Heart left ventricle (tissue), 16 donors: ENCODE measurements at regions not wholly inside any gene's neighbourhood (a gene's known extent, or its start where the extent isn't known, plus 50 kb on each side); places are given as distances from the start of the nearest gene placed in this dataset.

Source experiments
- ATAC-seq, 4 donors: fragments of 200-7000 bp; cut with Tn5 transposase; one replicate each; pipeline ENCODE4 v1.9.1; 2020 to 2022; ENCODE audit warnings: moderate library complexity in 4 of 4, mild to moderate bottlenecking in 3 of 4, moderate number of reproducible peaks in 1 of 4
- DNase-seq, 5 donors: peaks; one replicate each; pipeline ENCODE4 v3.0.0-alpha.2; 2020
- H3K27ac ChIP-seq, 12 donors: fragments of 200-600 bp; sonication (generic) in 4 of 12; one replicate each; pipeline versions ENCODE4 v1.5.0 to v1.8.0; 2016 to 2022; ENCODE audit warnings: mild to moderate bottlenecking in 2 of 12
- H3K27me3 ChIP-seq, 9 donors: fragments of 200-600 bp; sonication (generic) in 2 of 9; one replicate each; pipeline versions ENCODE4 v1.5.1 to v1.8.0; 2016 to 2022; ENCODE audit warnings: mild to moderate bottlenecking in 3 of 9
- H3K36me3 ChIP-seq, 9 donors: fragments of 200-600 bp; sonication (generic) in 2 of 9; one replicate each; pipeline versions ENCODE4 v1.5.0 to v1.8.0; 2018 to 2022; ENCODE audit warnings: mild to moderate bottlenecking in 2 of 9
- H3K4me1 ChIP-seq, 12 donors: fragments of 200-600 bp; sonication (generic) in 4 of 12; one replicate each; pipeline versions ENCODE4 v1.5.0 to v1.8.0; 2016 to 2022; ENCODE audit warnings: mild to moderate bottlenecking in 3 of 12
- H3K4me3 ChIP-seq, 12 donors: fragments of 200-600 bp; sonication (generic) in 4 of 12; one replicate each; pipeline versions ENCODE4 v1.5.0 to v1.8.0; 2017 to 2022; ENCODE audit warnings: mild to moderate bottlenecking in 9 of 12, moderate library complexity in 4 of 12
- H3K9me3 ChIP-seq, 12 donors: fragments of 200-600 bp; sonication (generic) in 4 of 12; one replicate each; pipeline versions ENCODE4 v1.5.0 to v1.8.0; 2016 to 2022; ENCODE audit warnings: mild to moderate bottlenecking in 1 of 12
- POLR2A ChIP-seq, 2 donors: fragments of 450-650 bp; IDR thresholded peaks; one replicate each; pipeline ENCODE4 v1.6.1; 2017; ENCODE audit warnings: antibody characterized with exemption in 2 of 2, mild to moderate bottlenecking in 2 of 2, moderate library complexity in 2 of 2
- WGBS, 4 donors: extraction: QIAGEN DNeasy Blood & Tissue Kit in 2 of 4; methylation state at CpG; one replicate each; pipeline versions ENCODE4 v1.1.5 to v1.1.7; 2013 to 2018; 5-methylcytosine and 5-hydroxymethylcytosine counted together
- intact Hi-C, 10 donors: fragments of 100-400 bp; cut with DNase I; formaldehyde crosslinking; loops; one replicate each; pipeline versions ENCODE4 v1.11.1 to v1.14.2; 2022
- TF ChIP-seq, protein P1 (sequence below), 12 donors: fragments of 200-600 bp; sonication (generic) in 4 of 12; IDR thresholded peaks; one replicate each; pipeline versions ENCODE4 v1.5.0 to v1.8.0; 2018 to 2022; ENCODE audit warnings: antibody characterized with exemption in 12 of 12, mild to moderate bottlenecking in 5 of 12
- donor health status: ischemic (EF 13 %, LVEDD 7.1; RV severe dilation, severe dysfunction).
- donor health status: healthy with polysubstance abuse.
- donor health status: DM: no; HTN: yes; CAD: no.
- donor health status: DM: no; HTN: no; CAD: no.
- donor health status: ischemic (EF 25% LVEDD 6.9; RV normal size, moderate dysfunction).
- donor health status: ischemic (EF 25% LVEDD 5.7; RV mildly dilated, moderate dysfunction).
- donor health status: healthy.
- donor health status: DM: yes; HTN: yes; CAD: no.
- donor health status: ischemic (EF 35%, LVEDD 5.7; RV mildly dilated, moderate dysfunction).
- donor health status: nonischemic (EF 11% LVEDD 7.7; RV severe dilation, severe dysfunction).
- donor health status: DM: yes; HTN: yes; CAD: no.
- donor health status: PGD.
- donor health status: ischemic (EF 29% LVEDD 5.4; RV normal size, mild dysfunction).
- donor health status: nonischemic (EF 23%, LVEDD 6.1; RV moderate dilation, normal function).

DNA sequence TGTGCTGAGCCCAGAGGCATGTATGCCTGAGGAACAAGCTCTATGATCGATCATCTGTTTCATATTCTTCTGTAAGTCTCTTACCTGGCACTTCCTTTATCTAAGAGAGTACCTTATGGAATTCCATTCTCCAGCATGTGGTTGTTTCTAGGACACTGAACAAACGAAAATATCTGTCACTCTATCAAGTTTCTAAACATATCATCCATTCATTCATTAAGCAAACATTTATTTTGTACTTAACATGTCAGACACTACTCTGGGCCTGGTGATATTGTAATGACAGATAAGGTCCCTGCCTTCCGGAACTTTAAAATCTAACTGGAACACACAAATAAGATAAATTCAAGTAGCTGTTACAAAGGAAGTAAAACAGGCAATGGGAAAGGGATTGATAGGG is 477.1 kb downstream of the IGSF11 start:
- DNase-seq, result no peak
- Histone ChIP-seq H3K4me3 (no peak overlapping the region), H3K36me3 (no peaks in the 10 kb centered on the region), H3K4me1 (no peaks in the 10 kb centered on the region), H3K9me3 (no peaks in the 10 kb centered on the region), H3K27ac (no peak overlapping the region), H3K27me3 (no peaks in the 10 kb centered on the region)
- no peak for TF ChIP-seq POLR2A (IDR thresholded peaks at IDR 0.05)
- TF ChIP-seq, protein P1, sequence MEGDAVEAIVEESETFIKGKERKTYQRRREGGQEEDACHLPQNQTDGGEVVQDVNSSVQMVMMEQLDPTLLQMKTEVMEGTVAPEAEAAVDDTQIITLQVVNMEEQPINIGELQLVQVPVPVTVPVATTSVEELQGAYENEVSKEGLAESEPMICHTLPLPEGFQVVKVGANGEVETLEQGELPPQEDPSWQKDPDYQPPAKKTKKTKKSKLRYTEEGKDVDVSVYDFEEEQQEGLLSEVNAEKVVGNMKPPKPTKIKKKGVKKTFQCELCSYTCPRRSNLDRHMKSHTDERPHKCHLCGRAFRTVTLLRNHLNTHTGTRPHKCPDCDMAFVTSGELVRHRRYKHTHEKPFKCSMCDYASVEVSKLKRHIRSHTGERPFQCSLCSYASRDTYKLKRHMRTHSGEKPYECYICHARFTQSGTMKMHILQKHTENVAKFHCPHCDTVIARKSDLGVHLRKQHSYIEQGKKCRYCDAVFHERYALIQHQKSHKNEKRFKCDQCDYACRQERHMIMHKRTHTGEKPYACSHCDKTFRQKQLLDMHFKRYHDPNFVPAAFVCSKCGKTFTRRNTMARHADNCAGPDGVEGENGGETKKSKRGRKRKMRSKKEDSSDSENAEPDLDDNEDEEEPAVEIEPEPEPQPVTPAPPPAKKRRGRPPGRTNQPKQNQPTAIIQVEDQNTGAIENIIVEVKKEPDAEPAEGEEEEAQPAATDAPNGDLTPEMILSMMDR (IDR thresholded peaks at IDR 0.05), result no peak
- WGBS, 4 donors, result 41 to 47% (median 44%) methylated on average over 3 of the region's 3 CpGs
- ATAC-seq, result no peak
- intact Hi-C loops, result no loop called here

DNA sequence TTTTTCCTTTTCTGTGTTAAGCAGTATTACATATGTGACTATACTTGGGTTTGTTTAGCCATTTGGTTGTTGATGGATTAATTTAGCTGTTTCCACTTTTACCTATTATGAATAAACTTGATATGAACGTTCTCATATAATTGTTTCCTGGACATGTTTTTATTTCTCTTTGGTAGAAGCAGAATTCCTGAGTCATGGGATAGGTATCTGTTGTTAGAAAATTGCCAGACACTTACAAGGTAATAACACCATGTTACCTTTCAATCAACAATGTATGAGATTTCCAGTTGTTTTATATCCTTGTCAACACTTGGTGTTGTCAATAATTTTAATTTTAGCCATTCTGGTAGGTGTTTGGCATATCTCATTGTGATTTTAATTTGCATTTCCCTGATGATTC is 475.4 kb downstream of the IGSF11 start:
- no peak overlapping the region for H3K4me3 ChIP-seq
- H3K4me1 ChIP-seq, result no peaks in the 10 kb centered on the region
- no peaks in the 10 kb centered on the region for H3K36me3 ChIP-seq
- DNase-seq (no peak), ATAC-seq (no peak)
- no peak for TF ChIP-seq POLR2A (IDR thresholded peaks at IDR 0.05)
- H3K9me3 ChIP-seq, result no peaks in the 10 kb centered on the region
- H3K27me3 ChIP-seq, result no peaks in the 10 kb centered on the region
- no peak overlapping the region for H3K27ac ChIP-seq
- WGBS, 4 donors, result 34 to 41% (median 36%) methylated on average over 1 of the region's 1 CpG
- intact Hi-C loops, result no loop called here

DNA sequence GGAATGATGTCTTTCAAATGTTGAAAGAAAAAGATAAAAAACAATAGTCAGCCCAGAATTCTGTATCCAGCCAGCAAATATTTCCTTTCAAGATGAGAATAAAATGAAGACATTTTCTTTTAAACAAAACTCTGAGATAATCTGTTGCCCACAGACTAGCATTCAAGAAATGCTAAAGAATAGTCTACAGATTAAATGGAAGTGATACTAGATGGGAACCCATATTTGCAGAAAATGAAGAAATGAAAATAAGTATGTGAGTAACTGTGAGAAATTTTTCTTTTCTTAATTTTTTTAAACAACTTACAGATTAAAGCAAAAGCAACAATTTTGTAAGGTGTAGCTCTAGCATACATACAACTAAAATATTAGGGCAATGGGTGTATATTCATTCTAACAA is 469.8 kb downstream of the IGSF11 start:
- Histone ChIP-seq H3K36me3 (no peaks in the 10 kb centered on the region), H3K27me3 (no peaks in the 10 kb centered on the region), H3K4me1 (no peaks in the 10 kb centered on the region), H3K9me3 (peaks cover 0 to 6% (median 0%) of the 10 kb centered on the region in 12 donors), H3K27ac (no peak overlapping the region), H3K4me3 (no peak overlapping the region)
- DNase-seq (no peak), ATAC-seq (no peak)
- intact Hi-C loops, result no loop called here
- TF ChIP-seq POLR2A (IDR thresholded peaks at IDR 0.05), result no peak
- TF ChIP-seq, protein P1 (IDR thresholded peaks at IDR 0.05), result no peak

DNA sequence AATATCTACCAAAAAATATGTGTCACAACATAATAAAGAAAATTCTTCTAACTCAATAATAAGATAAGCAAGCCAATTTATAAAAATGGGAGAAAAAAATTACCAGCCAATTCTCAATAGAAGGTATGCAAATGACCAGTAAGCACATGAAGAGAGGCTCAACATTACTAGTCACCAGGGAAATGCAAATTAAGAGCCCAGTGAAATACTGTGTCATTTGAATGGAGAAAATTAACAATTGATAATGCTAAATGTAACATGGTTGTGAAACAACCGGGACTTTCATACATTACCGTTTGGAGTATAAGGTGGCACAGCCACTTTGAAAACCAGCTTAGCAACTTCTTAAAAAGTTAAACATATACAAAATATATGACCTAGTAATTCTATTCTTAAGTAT is 460.7 kb downstream of the IGSF11 start:
- Histone ChIP-seq H3K27me3 (no peaks in the 10 kb centered on the region), H3K4me1 (no peaks in the 10 kb centered on the region), H3K9me3 (peaks cover 0 to 10% (median 0%) of the 10 kb centered on the region in 12 donors), H3K27ac (no peak overlapping the region), H3K4me3 (no peak overlapping the region), H3K36me3 (no peaks in the 10 kb centered on the region)
- WGBS, 4 donors, result 91 to 96% (median 93%) methylated on average over 2 of the region's 2 CpGs
- no peak for ATAC-seq
- no peak for DNase-seq
- intact Hi-C loops, result no loop called here
- TF ChIP-seq, protein P1 (IDR thresholded peaks at IDR 0.05), result no peak
- no peak for TF ChIP-seq POLR2A (IDR thresholded peaks at IDR 0.05)

DNA sequence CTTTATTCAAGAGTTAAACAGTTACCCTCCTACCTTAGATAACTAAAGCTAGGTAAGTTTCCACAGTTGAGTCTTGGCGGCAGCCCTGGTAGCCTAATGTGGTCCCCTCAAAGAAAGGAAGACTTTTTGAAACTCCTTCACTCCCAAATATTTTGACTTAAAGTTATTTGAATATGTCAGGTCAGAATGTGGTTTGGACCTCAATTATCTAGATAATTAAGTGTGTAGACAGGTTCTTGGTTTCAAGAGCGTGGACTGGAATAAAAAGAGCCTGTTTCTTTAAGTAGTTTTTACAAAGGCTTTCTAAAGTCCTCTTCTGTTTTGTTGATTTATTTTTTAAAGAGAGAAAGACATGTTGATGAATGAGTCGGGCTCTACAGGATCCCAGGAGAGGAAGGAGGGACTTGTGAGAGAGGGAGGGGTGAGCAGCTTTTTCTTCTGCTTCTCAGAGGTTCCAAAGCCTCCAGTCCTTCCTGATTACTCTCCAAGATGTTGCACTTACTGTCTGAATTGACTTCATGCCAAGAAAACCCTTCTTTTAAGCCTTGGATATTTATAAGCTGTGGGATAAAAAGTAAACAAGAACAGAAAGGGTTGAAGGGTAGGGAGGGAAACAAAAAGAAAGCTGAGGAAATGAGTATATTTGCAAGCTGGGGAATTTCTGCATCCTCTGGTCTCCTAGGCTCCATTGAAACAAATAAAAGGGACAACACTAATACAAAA is 457.4 kb downstream of the IGSF11 start:
- Histone ChIP-seq H3K27ac (no peak overlapping the region), H3K4me3 (no peak overlapping the region), H3K9me3 (no peaks in the 10 kb centered on the region), H3K4me1 (no peaks in the 10 kb centered on the region), H3K36me3 (no peaks in the 10 kb centered on the region), H3K27me3 (no peaks in the 10 kb centered on the region)
- peak; percentile 45 to 57 (median 50) for ATAC-seq
- no peak for TF ChIP-seq POLR2A (IDR thresholded peaks at IDR 0.05)
- TF ChIP-seq, protein P1 (IDR thresholded peaks at IDR 0.05), result no peak
- intact Hi-C loops, result no loop called here
- peak in 2 of 5 donors; percentile 18 to 29 for DNase-seq
- WGBS, 4 donors, result 58 to 70% (median 65%) methylated on average over 3 of the region's 3 CpGs
